HUES6 (cell line): ENCODE measurements at regions not wholly inside any gene's neighbourhood (a gene's known extent, or its start where the extent isn't known, plus 50 kb on each side); places are given as distances from the start of the nearest gene placed in this dataset.

Experiments used
- H3K27ac ChIP-seq: 2 replicates; pipeline ENCODE4 v1.7.0; 2013; ENCODE audit warnings: low read depth, mild to moderate bottlenecking, low read length, inconsistent platforms
- H3K27me3 ChIP-seq: 2 replicates; pipeline ENCODE4 v1.6.1; 2013; ENCODE audit warnings: low read length; ENCODE audit not compliant: control insufficient read depth, insufficient read depth
- H3K36me3 ChIP-seq: 2 replicates; pipeline ENCODE4 v1.6.1; 2013; ENCODE audit warnings: low read length; ENCODE audit not compliant: control insufficient read depth, insufficient read depth
- H3K4me1 ChIP-seq: 2 replicates; pipeline ENCODE4 v1.6.1; 2013; ENCODE audit warnings: low read length; ENCODE audit not compliant: control insufficient read depth, insufficient read depth
- H3K4me3 ChIP-seq: 2 replicates; pipeline ENCODE4 v1.5.1; 2013; ENCODE audit warnings: low read depth, low read length
- H3K9ac ChIP-seq: one replicate; pipeline ENCODE4 v1.6.1; 2013; ENCODE audit warnings: mild to moderate bottlenecking, low read length
- H3K9me3 ChIP-seq: 2 replicates; pipeline ENCODE4 v1.6.1; 2013; ENCODE audit warnings: low read depth, low read length; ENCODE audit not compliant: control insufficient read depth, insufficient read depth

GRCh38 chr22:22709719-22710445, 65.5 kb downstream of the GGTLC2 start:
- Histone ChIP-seq H3K4me3 (no peak overlapping the region), H3K9ac (no peak overlapping the region), H3K27ac (no peak overlapping the region), H3K27me3 (peaks cover 90% of the 10 kb centered on the region), H3K4me1 (no peaks in the 10 kb centered on the region), H3K9me3 (no peaks in the 10 kb centered on the region), H3K36me3 (no peaks in the 10 kb centered on the region)

DNA sequence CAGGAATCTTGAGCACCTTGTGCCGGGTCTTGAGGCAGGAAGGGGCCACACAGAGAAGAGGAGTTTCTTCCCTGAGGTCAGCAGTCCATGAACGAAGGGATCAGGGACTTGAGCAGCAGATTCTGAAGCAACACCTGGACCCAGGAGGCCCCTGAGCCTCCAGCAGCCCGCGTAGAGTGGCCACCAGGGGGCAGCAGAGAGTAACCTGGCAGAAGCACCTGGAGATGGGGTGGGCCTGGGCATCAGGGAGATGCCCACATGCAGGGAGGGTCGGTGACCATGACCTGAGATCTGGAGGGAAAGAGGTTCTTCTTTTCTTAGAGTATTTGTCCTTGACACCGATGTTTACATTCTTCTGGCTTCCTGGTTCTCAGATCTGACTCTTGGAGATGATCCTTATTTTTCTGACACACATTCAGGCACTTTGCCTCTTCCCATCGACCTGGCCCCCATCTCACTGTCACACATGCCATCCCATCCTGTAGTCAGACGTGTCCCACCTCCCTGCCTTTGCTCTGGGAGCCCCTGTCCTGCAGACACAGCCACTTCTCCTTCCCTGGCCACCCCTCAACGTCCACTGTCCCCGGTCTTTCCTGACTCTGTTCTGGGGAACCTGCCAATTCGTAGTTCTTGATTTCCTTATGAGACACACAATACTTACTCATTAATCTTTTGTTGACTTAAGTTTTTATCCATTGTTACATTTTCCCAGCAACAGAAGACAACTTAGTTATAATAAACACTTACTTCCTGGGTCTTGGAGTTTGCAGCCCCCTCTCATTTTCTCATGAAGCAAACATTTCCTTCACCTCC, 66.5 kb downstream of the GGTLC2 start:
- no peaks in the 10 kb centered on the region for H3K9me3 ChIP-seq
- peaks cover 90% of the 10 kb centered on the region for H3K27me3 ChIP-seq
- no peak overlapping the region for H3K27ac ChIP-seq

DNA sequence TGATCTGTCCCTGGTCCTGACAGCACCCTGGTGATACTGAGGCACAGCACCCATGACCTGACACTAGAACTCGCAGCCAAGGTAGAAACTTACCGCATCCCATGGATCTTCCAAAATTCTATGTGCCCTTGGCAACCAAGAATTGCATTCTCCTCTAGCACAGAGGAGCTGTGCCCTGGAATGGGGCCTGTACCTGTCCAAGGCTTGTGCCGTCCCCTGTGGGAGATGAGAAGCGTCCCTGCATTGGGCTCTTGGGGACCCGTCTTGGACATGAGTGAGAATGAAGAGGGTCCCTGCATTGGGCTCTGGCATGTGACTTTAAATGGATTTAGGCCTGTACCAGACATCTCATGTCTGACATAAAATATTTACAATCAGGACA, 67.1 kb downstream of the GGTLC2 start:
- peaks cover 90% of the 10 kb centered on the region for H3K27me3 ChIP-seq
- no peak overlapping the region for H3K4me3 ChIP-seq
- H3K4me1 ChIP-seq = no peaks in the 10 kb centered on the region
- no peak overlapping the region for H3K9ac ChIP-seq
- no peaks in the 10 kb centered on the region for H3K9me3 ChIP-seq
- H3K36me3 ChIP-seq = no peaks in the 10 kb centered on the region
- H3K27ac ChIP-seq = no peak overlapping the region

More for the DNA sequence above, 66.5 kb downstream of the GGTLC2 start:
- Histone ChIP-seq H3K36me3 (no peaks in the 10 kb centered on the region), H3K9ac (no peak overlapping the region), H3K4me3 (no peak overlapping the region), H3K4me1 (no peaks in the 10 kb centered on the region)

DNA sequence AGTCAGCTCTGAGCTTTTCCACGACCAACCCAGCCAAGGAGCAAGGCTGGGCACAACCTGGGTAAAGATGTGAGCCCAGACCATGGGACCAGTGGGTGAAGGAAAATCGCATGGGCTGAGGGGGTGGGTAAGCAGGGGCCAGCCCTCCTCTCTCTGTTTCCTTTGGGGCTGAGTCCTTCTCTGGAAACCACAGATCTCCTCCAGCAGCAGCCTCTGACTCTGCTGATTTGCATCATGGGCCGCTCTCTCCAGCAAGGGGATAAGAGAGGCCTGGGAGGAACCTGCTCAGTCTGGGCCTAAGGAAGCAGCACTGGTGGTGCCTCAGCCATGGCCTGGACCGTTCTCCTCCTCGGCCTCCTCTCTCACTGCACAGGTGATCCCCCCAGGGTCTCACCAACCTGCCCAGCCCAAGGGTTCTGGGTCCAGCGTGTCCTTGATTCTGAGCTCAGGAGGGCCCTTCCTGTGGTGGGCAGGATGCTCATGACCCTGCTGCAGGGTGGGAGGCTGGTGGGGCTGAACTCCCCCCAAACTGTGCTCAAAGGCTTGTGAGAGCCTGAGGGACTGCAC, 67.8 kb downstream of the GGTLC2 start:
- Histone ChIP-seq H3K27me3 (peaks cover 90% of the 10 kb centered on the region), H3K4me3 (no peak overlapping the region), H3K9me3 (no peaks in the 10 kb centered on the region), H3K4me1 (no peaks in the 10 kb centered on the region), H3K36me3 (no peaks in the 10 kb centered on the region), H3K9ac (no peak overlapping the region), H3K27ac (no peak overlapping the region)

- H3K9me3 ChIP-seq = no peaks in the 10 kb centered on the region
- H3K9ac ChIP-seq = no peak overlapping the region
- no peaks in the 10 kb centered on the region for H3K36me3 ChIP-seq
- no peak overlapping the region for H3K4me3 ChIP-seq
- H3K4me1 ChIP-seq = no peaks in the 10 kb centered on the region
- H3K27ac ChIP-seq = no peak overlapping the region
- H3K27me3 ChIP-seq = peaks cover 90% of the 10 kb centered on the region
Measured at GRCh38 chr22:22712666-22713365, 68.4 kb downstream of the GGTLC2 start.

DNA sequence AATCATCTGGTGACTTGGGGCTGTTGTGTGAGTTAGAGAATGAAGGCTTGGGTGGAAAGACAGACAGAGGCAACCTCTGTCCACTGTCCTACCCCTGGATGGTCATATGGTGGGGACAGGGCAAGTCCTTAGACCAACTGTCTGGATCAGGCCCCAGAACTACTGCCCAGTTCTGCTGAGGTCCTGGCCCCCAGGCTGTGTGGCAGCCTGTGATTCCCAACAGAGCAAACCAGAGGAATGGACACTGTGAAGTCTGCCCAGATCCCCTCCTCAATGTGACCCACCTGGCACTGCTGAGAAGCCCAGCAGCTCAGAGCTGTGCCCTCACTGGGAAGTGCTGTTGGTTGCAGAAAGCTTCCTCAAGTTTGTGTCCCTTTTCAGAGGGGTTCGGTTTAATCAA, 69.0 kb downstream of the GGTLC2 start:
- Histone ChIP-seq H3K4me1 (no peaks in the 10 kb centered on the region), H3K9ac (no peak overlapping the region), H3K27me3 (peaks cover 89% of the 10 kb centered on the region), H3K4me3 (no peak overlapping the region), H3K36me3 (no peaks in the 10 kb centered on the region), H3K9me3 (no peaks in the 10 kb centered on the region), H3K27ac (no peak overlapping the region)

DNA sequence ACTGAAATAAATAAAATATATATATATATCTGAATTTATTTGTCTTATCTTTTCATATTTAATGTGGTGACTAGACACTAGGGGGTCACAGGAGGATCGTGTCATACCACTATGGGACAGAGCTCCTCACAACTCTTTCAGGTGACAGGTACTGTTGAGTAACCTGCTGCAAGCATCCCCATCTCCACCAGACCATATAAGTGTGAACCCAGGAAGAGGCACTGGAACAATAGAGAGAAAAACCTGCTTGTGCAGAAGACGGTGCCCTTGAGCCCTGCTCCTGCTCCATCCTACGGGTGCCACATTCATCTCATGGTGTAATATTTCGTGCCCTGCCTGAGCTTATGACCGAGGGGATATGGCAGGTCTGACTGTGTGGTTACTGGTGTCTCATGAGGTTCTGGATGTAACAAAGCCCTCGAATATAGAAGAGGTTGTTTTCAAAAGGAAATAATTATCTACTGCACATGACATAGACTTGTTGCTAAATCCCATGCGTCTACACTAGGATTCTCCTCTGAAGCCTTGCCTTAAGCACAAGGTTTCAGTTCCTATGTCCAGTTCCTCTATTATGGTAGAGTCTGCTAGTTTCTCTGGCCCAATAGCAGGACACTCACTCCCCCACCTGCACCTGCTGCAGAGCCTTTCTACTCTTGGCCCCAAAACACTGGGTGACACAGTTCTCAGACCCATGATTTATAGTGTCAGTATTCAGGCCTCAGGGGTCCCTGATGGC, 70.4 kb downstream of the GGTLC2 start:
- Histone ChIP-seq H3K9me3 (no peaks in the 10 kb centered on the region), H3K27ac (no peak overlapping the region), H3K36me3 (no peaks in the 10 kb centered on the region), H3K9ac (no peak overlapping the region), H3K4me3 (no peak overlapping the region), H3K4me1 (no peaks in the 10 kb centered on the region), H3K27me3 (peaks cover 90% of the 10 kb centered on the region)

- Histone ChIP-seq H3K36me3 (no peaks in the 10 kb centered on the region), H3K9me3 (no peaks in the 10 kb centered on the region), H3K27ac (no peak overlapping the region), H3K9ac (no peak overlapping the region), H3K4me1 (no peaks in the 10 kb centered on the region), H3K27me3 (peaks cover 89% of the 10 kb centered on the region), H3K4me3 (no peak overlapping the region)
Measured at GRCh38 chr22:22716136-22716665, 71.8 kb downstream of the GGTLC2 start.

- Histone ChIP-seq H3K4me1 (no peaks in the 10 kb centered on the region), H3K9ac (no peak overlapping the region), H3K27ac (no peak overlapping the region), H3K27me3 (peaks cover 90% of the 10 kb centered on the region), H3K4me3 (no peak overlapping the region), H3K36me3 (no peaks in the 10 kb centered on the region), H3K9me3 (no peaks in the 10 kb centered on the region)
Measured at GRCh38 chr22:22717664-22718063, 73.2 kb downstream of the GGTLC2 start.

DNA sequence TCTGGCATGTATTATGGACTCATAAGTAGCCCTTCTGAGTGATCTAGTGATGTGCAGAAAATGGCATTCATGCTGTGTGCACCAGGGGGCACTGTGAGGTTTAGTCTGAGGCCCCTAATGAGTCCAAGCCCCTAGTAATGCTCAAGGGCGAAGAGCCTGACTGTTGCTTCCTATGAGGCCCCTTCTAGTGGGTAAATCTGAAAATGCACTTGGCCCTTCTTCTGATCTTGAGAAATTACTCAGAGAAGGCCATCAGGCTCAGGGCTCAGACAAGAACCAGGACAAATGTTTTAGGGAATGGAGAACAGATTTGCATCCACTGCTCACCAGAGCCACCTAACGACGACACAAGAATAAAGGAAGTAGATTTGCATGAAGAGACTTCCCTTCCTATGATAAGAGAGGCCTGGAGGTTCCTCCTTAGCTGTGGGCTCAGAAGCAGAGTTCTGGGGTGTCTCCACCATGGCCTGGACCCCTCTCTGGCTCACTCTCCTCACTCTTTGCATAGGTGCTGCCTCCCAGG, 75.8 kb downstream of the GGTLC2 start:
- peaks cover 92% of the 10 kb centered on the region for H3K27me3 ChIP-seq
- H3K4me3 ChIP-seq = no peak overlapping the region
- no peaks in the 10 kb centered on the region for H3K9me3 ChIP-seq
- H3K36me3 ChIP-seq = no peaks in the 10 kb centered on the region
- no peaks in the 10 kb centered on the region for H3K4me1 ChIP-seq
- H3K9ac ChIP-seq = no peak overlapping the region
- H3K27ac ChIP-seq = no peak overlapping the region
